SU-DHL-6 (cell line): ENCODE measurements at regions not wholly inside any gene's neighbourhood (a gene's known extent, or its start where the extent isn't known, plus 50 kb on each side); places are given as distances from the start of the nearest gene placed in this dataset.

ENCODE experiments used
- H2AFZ ChIP-seq: fragments of 200-600 bp; sonication (generic); 2 replicates; pipeline ENCODE4 v1.6.1; 2014; ENCODE audit warnings: low read depth, mild to moderate bottlenecking, moderate library complexity, mixed read lengths, antibody characterized with exemption, low read length; ENCODE audit not compliant: severe bottlenecking
- H3F3A ChIP-seq: fragments of 200-600 bp; shearing (Covaris generic); 2 replicates; pipeline ENCODE4 v1.6.0; 2016; ENCODE audit warnings: antibody characterized with exemption, mild to moderate bottlenecking; ENCODE audit not compliant: insufficient read depth
- H3K27ac ChIP-seq: fragments of 200-600 bp; sonication (generic); 2 replicates; pipeline ENCODE4 v1.5.1; 2016; ENCODE audit warnings: low read depth, mild to moderate bottlenecking, low read length, moderate library complexity, mixed read lengths
- H3K27me3 ChIP-seq: fragments of 200-600 bp; sonication (generic), shearing (Covaris generic); 2 replicates; pipeline ENCODE4 v1.6.0; 2014; ENCODE audit warnings: mild to moderate bottlenecking, low read length
- H3K36me3 ChIP-seq: fragments of 200-600 bp; sonication (generic); 2 replicates; pipeline ENCODE4 v1.6.1; 2014; ENCODE audit warnings: mild to moderate bottlenecking, low read length, mixed read lengths
- H3K4me2 ChIP-seq: fragments of 300-600, 200-600 bp; shearing (Covaris generic), sonication (generic); 2 replicates; pipeline ENCODE4 v1.6.0; 2014; ENCODE audit warnings: low read length, low read depth, mild to moderate bottlenecking; ENCODE audit not compliant: poor library complexity, severe bottlenecking
- H3K4me3 ChIP-seq: fragments of 200-600 bp; sonication (generic); 2 replicates; pipeline ENCODE4 v1.5.1; 2014; ENCODE audit warnings: antibody characterized with exemption, low read length, mild to moderate bottlenecking, mixed read lengths; ENCODE audit not compliant: insufficient read depth, poor library complexity, severe bottlenecking
- H3K79me2 ChIP-seq: fragments of 200-600 bp; sonication (generic); 2 replicates; pipeline ENCODE4 v1.6.1; 2014; ENCODE audit warnings: mild to moderate bottlenecking, low read length, moderate library complexity; ENCODE audit not compliant: insufficient read depth
- H3K9ac ChIP-seq: fragments of 200-600 bp; sonication (generic); 2 replicates; pipeline ENCODE4 v1.7.0; 2014; ENCODE audit warnings: mild to moderate bottlenecking, low read length
- H3K9me2 ChIP-seq: fragments of 200-600 bp; sonication (generic); replicated peaks from 2 replicates; pipeline ENCODE4 v1.6.1; 2014; ENCODE audit warnings: low read length; ENCODE audit not compliant: insufficient read depth
- H3K9me3 ChIP-seq: fragments of 200-600 bp; sonication (generic); 2 replicates; pipeline ENCODE4 v1.6.1; 2014; ENCODE audit warnings: low read length, mixed read lengths; ENCODE audit not compliant: insufficient read depth
- H4K20me1 ChIP-seq: fragments of 200-600 bp; sonication (generic); 2 replicates; pipeline ENCODE4 v1.6.1; 2014; ENCODE audit warnings: low read depth, mild to moderate bottlenecking, antibody characterized with exemption, low read length, moderate library complexity, mixed read lengths
- EZH2phosphoT487 ChIP-seq: fragments of 200-600 bp; sonication (generic), shearing (Covaris generic); conservative IDR thresholded peaks from 2 replicates; pipeline ENCODE4 v1.6.1; 2018; ENCODE audit warnings: mild to moderate bottlenecking, antibody characterized with exemption, low read length, moderate library complexity, mixed read lengths
- TF ChIP-seq, protein P1 (sequence below): fragments of 200-600 bp; sonication (generic); IDR thresholded peaks from one replicate; pipeline ENCODE4 v1.5.1; 2017; ENCODE audit warnings: antibody characterized with exemption, mild to moderate bottlenecking, low read length, moderate library complexity; ENCODE audit not compliant: insufficient read depth, poor library complexity, severe bottlenecking

DNA sequence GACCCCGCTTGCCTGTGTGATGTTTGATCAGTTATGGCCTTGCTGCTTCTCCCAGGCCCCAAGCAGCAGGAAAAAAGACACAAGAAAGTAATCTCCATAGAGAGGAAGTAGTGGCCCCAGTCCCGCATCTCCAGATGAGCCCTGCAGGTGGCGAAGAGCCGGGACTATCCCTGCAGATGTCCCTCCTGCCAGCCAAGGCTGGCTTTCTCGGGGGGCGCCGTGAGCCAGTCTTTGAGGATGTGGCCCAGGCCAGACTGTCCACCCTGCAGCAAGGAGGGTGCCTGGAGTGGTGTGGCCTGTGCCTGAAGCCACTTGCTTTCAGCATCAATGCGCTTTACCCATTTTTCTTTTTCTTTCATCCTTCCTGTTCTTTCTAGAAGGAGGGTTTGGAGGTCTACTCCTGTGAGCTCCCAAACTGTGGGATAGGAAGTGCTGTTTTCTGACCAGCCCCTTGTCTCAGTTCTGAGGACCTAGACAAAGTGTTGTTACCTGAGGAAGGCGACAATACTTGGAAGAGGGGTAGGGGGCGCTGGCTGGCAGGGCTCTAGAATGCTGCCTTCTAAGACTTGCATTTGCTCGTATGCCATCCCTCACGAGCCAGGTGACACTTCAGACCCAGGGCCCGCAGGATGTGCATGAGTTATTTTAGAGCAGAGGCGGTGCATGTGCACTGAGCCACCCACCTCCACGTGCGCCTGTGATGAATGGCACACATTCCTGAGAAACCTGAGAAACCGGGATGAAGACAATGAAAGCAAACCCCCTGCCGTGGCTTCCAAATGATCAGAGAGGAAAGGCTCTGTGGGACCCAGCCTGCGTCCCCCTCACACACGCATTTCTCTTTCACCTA lies 255.8 kb downstream of the FBXO15 start:
- Histone ChIP-seq H3K27me3 (no peaks in the 10 kb centered on the region; the same call in 1 of the 2 replicates), H3K4me2 (no peak overlapping the region), H3K27ac (no peak overlapping the region), H3K9me3 (no peaks in the 10 kb centered on the region), H3K36me3 (no peaks in the 10 kb centered on the region), H3K4me3 (no peak overlapping the region), H3K79me2 (no peaks in the 10 kb centered on the region), H4K20me1 (no peaks in the 10 kb centered on the region), H3F3A (no peaks in the 10 kb centered on the region), H3K9ac (no peak overlapping the region), H3K9me2 (no peaks in the 10 kb centered on the region), H2AFZ (no peak overlapping the region)
- TF ChIP-seq EZH2phosphoT487 = no peak
- TF ChIP-seq, protein P1, sequence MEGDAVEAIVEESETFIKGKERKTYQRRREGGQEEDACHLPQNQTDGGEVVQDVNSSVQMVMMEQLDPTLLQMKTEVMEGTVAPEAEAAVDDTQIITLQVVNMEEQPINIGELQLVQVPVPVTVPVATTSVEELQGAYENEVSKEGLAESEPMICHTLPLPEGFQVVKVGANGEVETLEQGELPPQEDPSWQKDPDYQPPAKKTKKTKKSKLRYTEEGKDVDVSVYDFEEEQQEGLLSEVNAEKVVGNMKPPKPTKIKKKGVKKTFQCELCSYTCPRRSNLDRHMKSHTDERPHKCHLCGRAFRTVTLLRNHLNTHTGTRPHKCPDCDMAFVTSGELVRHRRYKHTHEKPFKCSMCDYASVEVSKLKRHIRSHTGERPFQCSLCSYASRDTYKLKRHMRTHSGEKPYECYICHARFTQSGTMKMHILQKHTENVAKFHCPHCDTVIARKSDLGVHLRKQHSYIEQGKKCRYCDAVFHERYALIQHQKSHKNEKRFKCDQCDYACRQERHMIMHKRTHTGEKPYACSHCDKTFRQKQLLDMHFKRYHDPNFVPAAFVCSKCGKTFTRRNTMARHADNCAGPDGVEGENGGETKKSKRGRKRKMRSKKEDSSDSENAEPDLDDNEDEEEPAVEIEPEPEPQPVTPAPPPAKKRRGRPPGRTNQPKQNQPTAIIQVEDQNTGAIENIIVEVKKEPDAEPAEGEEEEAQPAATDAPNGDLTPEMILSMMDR = no peak

DNA sequence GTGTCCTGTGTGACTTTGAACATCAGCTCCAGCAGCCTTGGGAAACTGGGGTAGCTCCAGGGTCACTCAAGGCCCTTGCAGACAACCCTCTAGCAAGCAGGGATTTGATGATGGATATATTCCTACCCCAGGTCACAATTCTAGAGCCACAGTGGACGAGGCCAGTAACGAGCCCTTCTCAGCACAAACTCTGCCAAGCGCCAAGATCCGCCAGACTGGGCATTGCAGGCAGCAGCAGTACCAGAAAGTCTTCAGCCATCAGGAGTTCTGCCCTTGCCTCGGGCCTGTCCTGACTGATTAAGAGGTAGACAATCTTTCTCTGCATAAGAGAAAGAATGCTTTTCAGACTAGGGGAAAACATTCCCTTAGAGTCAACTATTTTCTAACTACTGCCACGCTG lies 259.1 kb downstream of the FBXO15 start:
- TF ChIP-seq, protein P1 = no peak
- TF ChIP-seq EZH2phosphoT487 = no peak
- H3K27ac ChIP-seq = no peak overlapping the region
- no peak overlapping the region for H2AFZ ChIP-seq
- no peak overlapping the region for H3K4me2 ChIP-seq
- no peaks in the 10 kb centered on the region for H4K20me1 ChIP-seq
- H3K9me2 ChIP-seq = no peaks in the 10 kb centered on the region
- H3K4me3 ChIP-seq = no peak overlapping the region
- H3K79me2 ChIP-seq = no peaks in the 10 kb centered on the region
- no peaks in the 10 kb centered on the region for H3F3A ChIP-seq
- H3K27me3 ChIP-seq = no peaks in the 10 kb centered on the region; the same call in 1 of the 2 replicates
- H3K9ac ChIP-seq = no peak overlapping the region
- no peaks in the 10 kb centered on the region for H3K9me3 ChIP-seq
- H3K36me3 ChIP-seq = no peaks in the 10 kb centered on the region

DNA sequence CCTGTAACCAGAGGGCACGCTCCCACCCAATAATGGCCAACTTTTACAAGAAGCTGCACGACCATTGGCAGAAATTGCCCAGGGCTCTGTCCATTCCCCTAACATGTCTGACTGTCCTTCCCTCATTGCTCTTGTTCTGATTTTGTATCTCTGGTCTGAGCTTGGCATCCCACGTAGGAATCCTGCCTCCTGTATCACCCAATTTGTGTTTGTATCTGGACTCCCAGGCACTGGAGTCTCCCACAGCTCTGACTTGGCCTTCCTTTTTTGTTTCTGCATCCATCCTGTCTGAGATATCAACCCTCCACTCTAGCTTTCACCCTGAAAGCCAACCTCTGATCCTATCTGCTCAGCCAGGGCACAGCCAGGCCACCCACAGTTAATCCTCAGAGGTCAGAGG lies 259.8 kb downstream of the FBXO15 start:
- Histone ChIP-seq H2AFZ (no peak overlapping the region), H3K4me2 (no peak overlapping the region), H3K36me3 (no peaks in the 10 kb centered on the region), H3K27me3 (no peaks in the 10 kb centered on the region), H3K9ac (no peak overlapping the region), H4K20me1 (no peaks in the 10 kb centered on the region), H3K4me3 (no peak overlapping the region), H3K27ac (no peak overlapping the region), H3K79me2 (no peaks in the 10 kb centered on the region), H3K9me2 (no peaks in the 10 kb centered on the region), H3F3A (no peaks in the 10 kb centered on the region), H3K9me3 (no peaks in the 10 kb centered on the region)
- TF ChIP-seq EZH2phosphoT487 = no peak
- TF ChIP-seq, protein P1 = no peak
